SK-N-MC (cell line): ENCODE measurements at regions not wholly inside any gene's neighbourhood (a gene's known extent, or its start where the extent isn't known, plus 50 kb on each side); places are given as distances from the start of the nearest gene placed in this dataset.

ENCODE experiments used
- DNase-seq: peaks from one replicate; pipeline ENCODE4 v3.0.0-alpha.2; 2011; ENCODE audit warnings: low read depth, low spot score
- H3K27ac ChIP-seq: fragments of 200-600 bp; sonication (generic); 2 replicates; pipeline ENCODE4 v1.5.1; 2016; ENCODE audit warnings: mixed run types
- H3K36me3 ChIP-seq: fragments of 200-600 bp; sonication (generic); 2 replicates; pipeline ENCODE4 v1.6.1; 2017; ENCODE audit warnings: antibody characterized with exemption, low read length, mixed read lengths; ENCODE audit not compliant: insufficient read depth
- H3K4me3 ChIP-seq: fragments of 200-600 bp; sonication (generic); 2 replicates; pipeline ENCODE4 v1.5.1; 2016
- H3K9ac ChIP-seq: fragments of 200-600 bp; sonication (generic); 2 replicates; pipeline ENCODE4 v1.8.0; 2017; ENCODE audit warnings: mixed run types, mixed read lengths; ENCODE audit not compliant: insufficient read length
- H3K9me3 ChIP-seq: fragments of 200-600 bp; sonication (generic); 2 replicates; pipeline ENCODE4 v1.6.1; 2017; ENCODE audit warnings: low read depth, mild to moderate bottlenecking, antibody characterized with exemption, low read length, moderate library complexity, mixed read lengths
- EZH2 ChIP-seq: fragments of 200-600 bp; sonication (generic); IDR thresholded peaks from one replicate; pipeline ENCODE4 v1.6.1; 2017; ENCODE audit warnings: antibody characterized with exemption
- FOXP2 ChIP-seq: optimal IDR thresholded peaks from 2 replicates; pipeline ENCODE3; 2011; ENCODE audit warnings: mild to moderate bottlenecking, moderate library complexity; ENCODE audit not compliant: insufficient read depth; ENCODE audit errors: extremely low read length, control extremely low read depth
- POLR2AphosphoS5 ChIP-seq: IDR thresholded peaks from 2 replicates; pipeline ENCODE4 v1.6.1; 2012; ENCODE audit warnings: mild to moderate bottlenecking, low read depth, low read length, borderline replicate concordance

GRCh38 chr9:134219646-134220060, 55.3 kb upstream of the RNU6ATAC start:
- H3K9ac ChIP-seq: no peak overlapping the region
- H3K27ac ChIP-seq: no peak overlapping the region
- no peaks in the 10 kb centered on the region for H3K36me3 ChIP-seq
- H3K4me3 ChIP-seq: no peak overlapping the region
- TF ChIP-seq POLR2AphosphoS5 (no peak), FOXP2 (no peak), EZH2 (no peak)
- no peaks in the 10 kb centered on the region for H3K9me3 ChIP-seq
- no peak for DNase-seq

- TF ChIP-seq POLR2AphosphoS5 (no peak), EZH2 (no peak), FOXP2 (no peak)
- DNase-seq: no peak
- no peak overlapping the region for H3K9ac ChIP-seq
- H3K27ac ChIP-seq: no peak overlapping the region
- H3K4me3 ChIP-seq: no peak overlapping the region
- H3K36me3 ChIP-seq: no peaks in the 10 kb centered on the region
- H3K9me3 ChIP-seq: no peaks in the 10 kb centered on the region
Observed at GRCh38 chr9:134220311-134220710, 55.9 kb upstream of the RNU6ATAC start.

- H3K4me3 ChIP-seq: no peak overlapping the region
- no peak overlapping the region for H3K27ac ChIP-seq
- H3K9ac ChIP-seq: no peak overlapping the region
- H3K9me3 ChIP-seq: no peaks in the 10 kb centered on the region
- DNase-seq: no peak
- TF ChIP-seq FOXP2 (no peak), EZH2 (no peak), POLR2AphosphoS5 (no peak)
- no peaks in the 10 kb centered on the region for H3K36me3 ChIP-seq
Observed at GRCh38 chr9:134221273-134222017, 57.1 kb upstream of the RNU6ATAC start.

GRCh38 chr9:134222018-134222573, 57.7 kb upstream of the RNU6ATAC start:
- Histone ChIP-seq H3K4me3 (no peak overlapping the region), H3K9me3 (no peaks in the 10 kb centered on the region), H3K9ac (no peak overlapping the region), H3K27ac (no peak overlapping the region), H3K36me3 (no peaks in the 10 kb centered on the region)
- DNase-seq: no peak
- TF ChIP-seq FOXP2 (no peak), EZH2 (no peak), POLR2AphosphoS5 (no peak)

GRCh38 chr9:134223091-134223490, 58.7 kb upstream of the RNU6ATAC start:
- H3K4me3 ChIP-seq: no peak overlapping the region
- no peak overlapping the region for H3K27ac ChIP-seq
- no peak overlapping the region for H3K9ac ChIP-seq
- H3K36me3 ChIP-seq: no peaks in the 10 kb centered on the region
- H3K9me3 ChIP-seq: no peaks in the 10 kb centered on the region
- TF ChIP-seq POLR2AphosphoS5 (no peak), EZH2 (no peak), FOXP2 (no peak)
- no peak for DNase-seq

- DNase-seq: no peak
- H3K9ac ChIP-seq: no peak overlapping the region
- no peak overlapping the region for H3K27ac ChIP-seq
- no peaks in the 10 kb centered on the region for H3K36me3 ChIP-seq
- no peak overlapping the region for H3K4me3 ChIP-seq
- no peaks in the 10 kb centered on the region for H3K9me3 ChIP-seq
- TF ChIP-seq EZH2: no peak
- no peak for TF ChIP-seq POLR2AphosphoS5
Observed at GRCh38 chr9:134223591-134224122, 59.3 kb upstream of the RNU6ATAC start.

GRCh38 chr9:134224127-134224526, 59.8 kb upstream of the RNU6ATAC start:
- H3K36me3 ChIP-seq: no peaks in the 10 kb centered on the region
- no peak for DNase-seq
- no peak overlapping the region for H3K9ac ChIP-seq
- no peaks in the 10 kb centered on the region for H3K9me3 ChIP-seq
- no peak overlapping the region for H3K27ac ChIP-seq
- H3K4me3 ChIP-seq: no peak overlapping the region
- TF ChIP-seq EZH2 (no peak), POLR2AphosphoS5 (no peak; the same call in 1 of the 2 replicates), FOXP2 (no peak)

GRCh38 chr9:134224567-134225093, 60.3 kb upstream of the RNU6ATAC start:
- Histone ChIP-seq H3K9ac (no peak overlapping the region), H3K36me3 (no peaks in the 10 kb centered on the region), H3K4me3 (no peak overlapping the region), H3K9me3 (no peaks in the 10 kb centered on the region), H3K27ac (no peak overlapping the region)
- no peak for TF ChIP-seq EZH2
- TF ChIP-seq POLR2AphosphoS5: no peak
- no peak for TF ChIP-seq FOXP2
- DNase-seq: no peak

GRCh38 chr9:134225186-134225585, 60.8 kb upstream of the RNU6ATAC start:
- TF ChIP-seq FOXP2 (no peak), POLR2AphosphoS5 (no peak), EZH2 (no peak)
- H3K9ac ChIP-seq: no peak overlapping the region
- H3K4me3 ChIP-seq: no peak overlapping the region
- H3K9me3 ChIP-seq: no peaks in the 10 kb centered on the region
- no peak for DNase-seq
- no peak overlapping the region for H3K27ac ChIP-seq
- no peaks in the 10 kb centered on the region for H3K36me3 ChIP-seq
